Heart left ventricle (tissue), 16 donors: ENCODE measurements at regions not wholly inside any gene's neighbourhood (a gene's known extent, or its start where the extent isn't known, plus 50 kb on each side); places are given as distances from the start of the nearest gene placed in this dataset.

Experiments
- ATAC-seq, 4 donors: fragments of 200-7000 bp; cut with Tn5 transposase; one replicate each; pipeline ENCODE4 v1.9.1; 2020 to 2022; ENCODE audit warnings: moderate library complexity in 4 of 4, mild to moderate bottlenecking in 3 of 4, moderate number of reproducible peaks in 1 of 4
- DNase-seq, 5 donors: peaks; one replicate each; pipeline ENCODE4 v3.0.0-alpha.2; 2020
- H3K27ac ChIP-seq, 12 donors: fragments of 200-600 bp; sonication (generic) in 4 of 12; one replicate each; pipeline versions ENCODE4 v1.5.0 to v1.8.0; 2016 to 2022; ENCODE audit warnings: mild to moderate bottlenecking in 2 of 12
- H3K27me3 ChIP-seq, 9 donors: fragments of 200-600 bp; sonication (generic) in 2 of 9; one replicate each; pipeline versions ENCODE4 v1.5.1 to v1.8.0; 2016 to 2022; ENCODE audit warnings: mild to moderate bottlenecking in 3 of 9
- H3K36me3 ChIP-seq, 9 donors: fragments of 200-600 bp; sonication (generic) in 2 of 9; one replicate each; pipeline versions ENCODE4 v1.5.0 to v1.8.0; 2018 to 2022; ENCODE audit warnings: mild to moderate bottlenecking in 2 of 9
- H3K4me1 ChIP-seq, 12 donors: fragments of 200-600 bp; sonication (generic) in 4 of 12; one replicate each; pipeline versions ENCODE4 v1.5.0 to v1.8.0; 2016 to 2022; ENCODE audit warnings: mild to moderate bottlenecking in 3 of 12
- H3K4me3 ChIP-seq, 12 donors: fragments of 200-600 bp; sonication (generic) in 4 of 12; one replicate each; pipeline versions ENCODE4 v1.5.0 to v1.8.0; 2017 to 2022; ENCODE audit warnings: mild to moderate bottlenecking in 9 of 12, moderate library complexity in 4 of 12
- H3K9me3 ChIP-seq, 12 donors: fragments of 200-600 bp; sonication (generic) in 4 of 12; one replicate each; pipeline versions ENCODE4 v1.5.0 to v1.8.0; 2016 to 2022; ENCODE audit warnings: mild to moderate bottlenecking in 1 of 12
- POLR2A ChIP-seq, 2 donors: fragments of 450-650 bp; IDR thresholded peaks; one replicate each; pipeline ENCODE4 v1.6.1; 2017; ENCODE audit warnings: antibody characterized with exemption in 2 of 2, mild to moderate bottlenecking in 2 of 2, moderate library complexity in 2 of 2
- WGBS, 4 donors: extraction: QIAGEN DNeasy Blood & Tissue Kit in 2 of 4; methylation state at CpG; one replicate each; pipeline versions ENCODE4 v1.1.5 to v1.1.7; 2013 to 2018; 5-methylcytosine and 5-hydroxymethylcytosine counted together
- intact Hi-C, 10 donors: fragments of 100-400 bp; cut with DNase I; formaldehyde crosslinking; loops; one replicate each; pipeline versions ENCODE4 v1.11.1 to v1.14.2; 2022
- TF ChIP-seq, protein P1 (sequence below), 12 donors: fragments of 200-600 bp; sonication (generic) in 4 of 12; IDR thresholded peaks; one replicate each; pipeline versions ENCODE4 v1.5.0 to v1.8.0; 2018 to 2022; ENCODE audit warnings: antibody characterized with exemption in 12 of 12, mild to moderate bottlenecking in 5 of 12
- donor health status: ischemic (EF 13 %, LVEDD 7.1; RV severe dilation, severe dysfunction).
- donor health status: healthy with polysubstance abuse.
- donor health status: DM: no; HTN: yes; CAD: no.
- donor health status: DM: no; HTN: no; CAD: no.
- donor health status: ischemic (EF 25% LVEDD 6.9; RV normal size, moderate dysfunction).
- donor health status: ischemic (EF 25% LVEDD 5.7; RV mildly dilated, moderate dysfunction).
- donor health status: healthy.
- donor health status: DM: yes; HTN: yes; CAD: no.
- donor health status: ischemic (EF 35%, LVEDD 5.7; RV mildly dilated, moderate dysfunction).
- donor health status: nonischemic (EF 11% LVEDD 7.7; RV severe dilation, severe dysfunction).
- donor health status: DM: yes; HTN: yes; CAD: no.
- donor health status: PGD.
- donor health status: ischemic (EF 29% LVEDD 5.4; RV normal size, mild dysfunction).
- donor health status: nonischemic (EF 23%, LVEDD 6.1; RV moderate dilation, normal function).

GRCh38 chr12:94707036-94707435, 56.7 kb upstream of the TMCC3 start:
- 79 to 96% (median 90%) methylated on average over 3 of the region's 3 CpGs for WGBS, 4 donors

GRCh38 chr12:94706250-94706661, 55.9 kb upstream of the TMCC3 start:
- intact Hi-C loops = no loop called here
- ATAC-seq = no peak
- Histone ChIP-seq H3K27ac (no peak overlapping the region), H3K4me1 (peaks cover 0 to 28% (median 21%) of the 10 kb centered on the region in 12 donors), H3K27me3 (no peaks in the 10 kb centered on the region), H3K9me3 (no peaks in the 10 kb centered on the region), H3K4me3 (no peak overlapping the region), H3K36me3 (no peaks in the 10 kb centered on the region)
- no peak for DNase-seq
- TF ChIP-seq, protein P1, sequence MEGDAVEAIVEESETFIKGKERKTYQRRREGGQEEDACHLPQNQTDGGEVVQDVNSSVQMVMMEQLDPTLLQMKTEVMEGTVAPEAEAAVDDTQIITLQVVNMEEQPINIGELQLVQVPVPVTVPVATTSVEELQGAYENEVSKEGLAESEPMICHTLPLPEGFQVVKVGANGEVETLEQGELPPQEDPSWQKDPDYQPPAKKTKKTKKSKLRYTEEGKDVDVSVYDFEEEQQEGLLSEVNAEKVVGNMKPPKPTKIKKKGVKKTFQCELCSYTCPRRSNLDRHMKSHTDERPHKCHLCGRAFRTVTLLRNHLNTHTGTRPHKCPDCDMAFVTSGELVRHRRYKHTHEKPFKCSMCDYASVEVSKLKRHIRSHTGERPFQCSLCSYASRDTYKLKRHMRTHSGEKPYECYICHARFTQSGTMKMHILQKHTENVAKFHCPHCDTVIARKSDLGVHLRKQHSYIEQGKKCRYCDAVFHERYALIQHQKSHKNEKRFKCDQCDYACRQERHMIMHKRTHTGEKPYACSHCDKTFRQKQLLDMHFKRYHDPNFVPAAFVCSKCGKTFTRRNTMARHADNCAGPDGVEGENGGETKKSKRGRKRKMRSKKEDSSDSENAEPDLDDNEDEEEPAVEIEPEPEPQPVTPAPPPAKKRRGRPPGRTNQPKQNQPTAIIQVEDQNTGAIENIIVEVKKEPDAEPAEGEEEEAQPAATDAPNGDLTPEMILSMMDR (IDR thresholded peaks at IDR 0.05) = no peak
- no peak for TF ChIP-seq POLR2A (IDR thresholded peaks at IDR 0.05)
- 55 to 68% (median 61%) methylated on average over 4 of the region's 4 CpGs for WGBS, 4 donors

More at GRCh38 chr12:94707036-94707435, 56.7 kb upstream of the TMCC3 start:
- Histone ChIP-seq H3K4me1 (peaks cover 0 to 28% (median 21%) of the 10 kb centered on the region in 12 donors), H3K9me3 (no peaks in the 10 kb centered on the region), H3K36me3 (no peaks in the 10 kb centered on the region), H3K27ac (no peak overlapping the region), H3K4me3 (no peak overlapping the region), H3K27me3 (no peaks in the 10 kb centered on the region)
- no peak for TF ChIP-seq POLR2A (IDR thresholded peaks at IDR 0.05)
- TF ChIP-seq, protein P1 (IDR thresholded peaks at IDR 0.05) = no peak
- ATAC-seq = no peak
- intact Hi-C loops = no loop called here
- DNase-seq = no peak

- Histone ChIP-seq H3K4me1 (peaks cover 0 to 28% (median 21%) of the 10 kb centered on the region in 12 donors), H3K4me3 (no peak overlapping the region), H3K27ac (no peak overlapping the region), H3K36me3 (no peaks in the 10 kb centered on the region), H3K27me3 (no peaks in the 10 kb centered on the region), H3K9me3 (no peaks in the 10 kb centered on the region)
- ATAC-seq (no peak), DNase-seq (no peak)
- intact Hi-C loops = no loop called here
- TF ChIP-seq, protein P1 (IDR thresholded peaks at IDR 0.05) = no peak
- TF ChIP-seq POLR2A (IDR thresholded peaks at IDR 0.05) = no peak
- WGBS, 4 donors = 76 to 93% (median 84%) methylated on average over 4 of the region's 4 CpGs
Measured at GRCh38 chr12:94705676-94706075, 55.3 kb upstream of the TMCC3 start.

DNA sequence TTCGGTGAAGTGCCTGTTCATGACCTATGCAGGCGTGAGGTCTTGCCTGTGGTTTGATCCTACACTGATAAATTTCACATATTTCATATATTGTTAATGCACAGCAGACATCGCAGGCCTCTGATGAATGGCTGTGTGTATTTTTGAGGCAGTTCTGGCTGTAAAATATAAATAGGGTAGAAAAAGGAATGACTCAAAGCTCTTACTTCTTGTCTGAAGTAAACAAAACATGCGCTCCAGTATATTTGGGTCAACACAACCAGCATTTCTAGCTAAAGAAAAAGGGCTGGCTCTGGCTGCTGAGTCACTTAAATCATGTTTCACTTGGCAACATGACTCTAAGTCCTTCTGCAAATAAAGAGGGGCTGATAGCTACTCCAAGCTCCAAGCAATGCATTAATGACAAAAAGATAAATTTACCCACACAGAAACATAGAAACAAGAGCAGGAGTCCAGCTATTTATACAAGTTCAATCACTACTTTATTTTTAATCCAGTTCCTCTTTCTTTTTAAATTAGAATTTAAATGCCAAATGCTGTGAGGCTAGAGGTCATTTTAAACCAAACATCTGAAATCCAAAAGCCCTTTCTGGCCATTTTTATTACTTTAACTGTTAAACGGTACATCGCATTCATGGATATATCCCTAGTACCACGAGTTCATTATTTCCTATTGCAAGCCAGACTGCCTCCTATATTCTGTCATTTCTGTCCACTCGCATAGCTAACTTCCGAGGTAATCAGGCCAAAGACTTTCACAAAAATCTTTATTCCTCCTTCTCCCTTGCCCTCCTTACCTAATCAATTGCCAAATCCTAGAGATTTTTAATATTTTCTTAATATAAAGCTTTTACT, 54.3 kb upstream of the TMCC3 start:
- Histone ChIP-seq H3K36me3 (no peaks in the 10 kb centered on the region), H3K4me3 (no peak overlapping the region), H3K9me3 (no peaks in the 10 kb centered on the region), H3K27me3 (no peaks in the 10 kb centered on the region), H3K27ac (peak overlapping the region in 3 of 12 donors; percentile 14 to 35 (median 15)), H3K4me1 (peaks cover 0 to 28% (median 21%) of the 10 kb centered on the region in 12 donors)
- peak in 3 of 4 donors; percentile 40 to 80 (median 70) for ATAC-seq
- intact Hi-C loops = no loop called here
- WGBS, 4 donors = 65 to 74% (median 68%) methylated on average over 9 of the region's 9 CpGs
- TF ChIP-seq, protein P1 (IDR thresholded peaks at IDR 0.05) = no peak
- TF ChIP-seq POLR2A (IDR thresholded peaks at IDR 0.05) = no peak
- no peak for DNase-seq
